ENCODE measurements at regions not wholly inside any gene's neighbourhood (a gene's known extent, or its start where the extent isn't known, plus 50 kb on each side); places are given as distances from the start of the nearest gene placed in this dataset.

DNA sequence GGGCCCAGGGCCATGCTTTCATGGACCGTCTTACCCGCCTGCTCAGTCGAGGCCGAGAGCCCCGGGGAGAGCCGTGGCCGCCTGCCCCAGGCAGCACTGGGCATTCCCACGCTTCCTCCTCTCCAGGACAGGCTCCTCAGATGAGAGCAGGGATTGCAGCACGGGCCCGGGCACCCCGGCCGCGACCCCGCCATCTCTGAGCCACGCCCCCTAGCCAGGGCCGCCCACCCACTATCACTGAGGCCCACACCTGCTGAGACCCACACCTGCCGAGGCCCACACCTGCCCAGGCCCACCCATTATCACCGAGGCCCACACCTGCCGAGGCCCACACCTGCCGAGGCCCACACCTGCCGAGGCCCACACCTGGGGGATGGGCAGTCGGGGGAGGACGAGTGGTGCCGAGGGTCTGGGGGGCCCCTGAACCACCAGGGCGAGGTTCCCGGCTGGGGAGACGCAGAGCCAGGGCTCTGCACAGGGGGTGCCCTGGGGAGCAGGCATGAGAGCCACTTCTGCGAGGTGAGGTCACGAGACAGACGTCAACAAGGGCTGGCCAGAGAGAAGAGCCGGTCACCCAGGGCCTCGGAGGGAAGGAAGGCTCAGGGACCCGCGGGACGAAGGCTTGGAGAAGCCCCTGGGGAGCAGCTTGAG lies 235.6 kb downstream of the ERMARD start:
- TF ChIP-seq EZH2phosphoT487 (IDR thresholded peaks at IDR 0.05; ENCODE audit: insufficient read depth, low read depth) (no peak), EZH2 (IDR thresholded peaks at IDR 0.05; ENCODE audit: insufficient read depth, poor library complexity, severe bottlenecking) (no peak)
